Keratinocyte (primary cell): ENCODE measurements at regions not wholly inside any gene's neighbourhood (a gene's known extent, or its start where the extent isn't known, plus 50 kb on each side); places are given as distances from the start of the nearest gene placed in this dataset.

Experiments
- EZH2 ChIP-seq: IDR thresholded peaks from one replicate; pipeline ENCODE4 v1.6.1; 2012; ENCODE audit warnings: inconsistent platforms, mild to moderate bottlenecking, low read length, moderate library complexity
- TF ChIP-seq, protein P1 (sequence below), 3 experiments: IDR thresholded peaks in 1 of 3; conservative IDR thresholded peaks in 1 of 3; optimal IDR thresholded peaks in 1 of 3; 2 replicates in 2 of 3; 3 replicates in 1 of 3; pipeline versions ENCODE3 to v1.5.1; 2011; ENCODE audit warnings: low read length in 3 of 3, mild to moderate bottlenecking in 3 of 3, moderate library complexity in 2 of 3, control low read depth in 1 of 3, inconsistent platforms in 1 of 3; ENCODE audit not compliant: insufficient read depth in 2 of 3; ENCODE audit errors: extremely low read depth in 1 of 3

DNA sequence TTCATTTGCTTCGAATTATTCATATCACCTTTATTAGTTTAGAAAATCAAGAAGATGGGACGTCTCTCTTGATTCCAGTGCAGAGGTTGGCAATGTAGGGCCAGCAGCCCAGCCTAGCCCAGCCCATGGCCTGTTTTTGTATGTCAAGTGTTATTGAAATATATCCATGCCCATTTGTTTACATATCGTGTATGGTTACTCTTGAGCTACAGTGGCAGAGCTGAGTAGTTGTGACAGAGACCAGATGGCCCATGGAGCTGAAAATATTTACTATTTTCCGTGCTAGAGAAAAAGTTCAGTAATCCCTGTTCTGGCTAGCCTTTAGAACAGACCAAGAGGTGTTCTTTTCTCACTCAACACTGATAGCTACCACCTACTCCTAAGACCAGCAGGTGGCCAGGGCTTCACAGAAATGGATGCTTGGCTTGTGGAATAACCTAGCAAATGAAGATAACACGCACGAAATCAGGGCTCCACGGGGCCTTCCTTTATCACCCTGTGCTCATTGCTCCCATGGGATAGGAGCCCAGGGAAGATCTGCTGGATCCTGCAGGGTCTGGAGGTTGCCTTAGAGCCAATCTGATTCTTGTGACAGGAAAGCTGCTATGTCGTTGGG lies 123.2 kb upstream of the ANKFN1 start:
- TF ChIP-seq, protein P1, sequence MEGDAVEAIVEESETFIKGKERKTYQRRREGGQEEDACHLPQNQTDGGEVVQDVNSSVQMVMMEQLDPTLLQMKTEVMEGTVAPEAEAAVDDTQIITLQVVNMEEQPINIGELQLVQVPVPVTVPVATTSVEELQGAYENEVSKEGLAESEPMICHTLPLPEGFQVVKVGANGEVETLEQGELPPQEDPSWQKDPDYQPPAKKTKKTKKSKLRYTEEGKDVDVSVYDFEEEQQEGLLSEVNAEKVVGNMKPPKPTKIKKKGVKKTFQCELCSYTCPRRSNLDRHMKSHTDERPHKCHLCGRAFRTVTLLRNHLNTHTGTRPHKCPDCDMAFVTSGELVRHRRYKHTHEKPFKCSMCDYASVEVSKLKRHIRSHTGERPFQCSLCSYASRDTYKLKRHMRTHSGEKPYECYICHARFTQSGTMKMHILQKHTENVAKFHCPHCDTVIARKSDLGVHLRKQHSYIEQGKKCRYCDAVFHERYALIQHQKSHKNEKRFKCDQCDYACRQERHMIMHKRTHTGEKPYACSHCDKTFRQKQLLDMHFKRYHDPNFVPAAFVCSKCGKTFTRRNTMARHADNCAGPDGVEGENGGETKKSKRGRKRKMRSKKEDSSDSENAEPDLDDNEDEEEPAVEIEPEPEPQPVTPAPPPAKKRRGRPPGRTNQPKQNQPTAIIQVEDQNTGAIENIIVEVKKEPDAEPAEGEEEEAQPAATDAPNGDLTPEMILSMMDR (optimal IDR thresholded peaks at IDR 0.05 in 1 of 3, IDR thresholded peaks at IDR 0.05 in 1 of 3, conservative IDR thresholded peaks at IDR 0.05 in 1 of 3; ENCODE audit: extremely low read depth in 1 of 3, insufficient read depth in 2 of 3, low read length in 3 of 3) = no peak
- TF ChIP-seq EZH2 = no peak
